ENCODE measurements at regions not wholly inside any gene's neighbourhood (a gene's known extent, or its start where the extent isn't known, plus 50 kb on each side); places are given as distances from the start of the nearest gene placed in this dataset.

DNA sequence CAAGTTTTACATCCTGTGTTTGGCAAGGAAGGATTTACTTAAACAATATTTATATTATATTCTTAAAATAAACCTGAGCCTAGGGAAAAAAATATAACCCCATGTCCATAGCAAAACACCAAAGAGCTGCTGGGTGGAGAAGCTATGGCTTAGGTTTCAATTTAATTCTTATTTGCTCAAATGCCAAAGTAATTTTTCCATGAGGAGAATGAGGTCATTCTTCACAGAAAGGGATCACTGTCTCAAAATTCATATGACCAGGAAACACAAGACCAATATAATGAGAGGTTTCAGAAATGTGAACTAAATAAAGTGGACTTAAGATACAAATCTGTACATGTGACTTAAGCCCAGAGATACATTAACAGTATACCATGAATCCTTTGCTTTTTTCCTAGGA, 195.0 kb downstream of the PHLDA1 start:
- no peak for DNase-seq (ENCODE audit: low read depth)

- DNase-seq (ENCODE audit: low read depth) = no peak
These were observed 197.0 kb downstream of the PHLDA1 start for GRCh38 chr12:75834591-75834990.

DNA sequence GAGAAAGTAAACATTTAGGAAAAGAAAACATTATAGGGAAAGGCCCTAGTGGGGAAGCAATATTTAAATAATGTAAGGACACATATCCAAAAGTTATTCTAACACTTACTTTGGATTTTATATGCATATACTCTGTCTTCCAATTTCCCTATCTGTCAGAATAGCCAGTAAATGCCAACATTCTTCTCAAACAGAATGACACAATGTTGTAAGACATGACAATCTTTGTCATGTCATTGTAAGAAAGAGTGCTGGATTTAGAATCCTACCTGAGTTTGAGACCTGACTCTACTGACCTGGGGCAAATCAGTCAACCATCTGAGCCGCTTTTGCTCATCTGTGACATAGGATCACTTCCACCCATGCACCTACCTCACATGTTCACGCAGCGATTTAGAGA, 198.3 kb downstream of the PHLDA1 start:
- no peak for DNase-seq (ENCODE audit: low read depth)

DNA sequence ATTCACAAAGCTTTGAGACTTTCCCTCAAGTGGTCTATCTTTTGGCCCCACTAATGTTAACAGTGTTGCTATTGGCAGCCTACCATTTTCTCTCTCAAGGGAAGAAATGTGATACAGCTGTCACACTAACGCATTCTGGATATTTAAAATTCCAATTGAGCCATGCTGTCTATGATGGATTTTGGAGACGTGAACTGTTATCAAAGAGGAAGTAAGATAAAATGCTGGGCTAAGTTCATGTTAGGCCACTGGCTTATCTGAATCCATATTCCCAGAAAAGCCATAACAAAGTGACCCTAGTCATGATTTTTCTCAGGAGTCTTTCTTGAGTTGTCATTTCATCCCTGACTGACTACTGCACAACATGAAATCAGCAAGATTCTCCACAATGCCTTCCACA, 200.2 kb downstream of the PHLDA1 start:
- no peak for DNase-seq (ENCODE audit: low read depth)

GRCh38 chr12:75827061-75827460, 204.5 kb downstream of the PHLDA1 start:
- no peak for DNase-seq (ENCODE audit: low read depth)

GRCh38 chr12:75825686-75826085, 205.9 kb downstream of the PHLDA1 start:
- no peak for DNase-seq (ENCODE audit: low read depth)

DNA sequence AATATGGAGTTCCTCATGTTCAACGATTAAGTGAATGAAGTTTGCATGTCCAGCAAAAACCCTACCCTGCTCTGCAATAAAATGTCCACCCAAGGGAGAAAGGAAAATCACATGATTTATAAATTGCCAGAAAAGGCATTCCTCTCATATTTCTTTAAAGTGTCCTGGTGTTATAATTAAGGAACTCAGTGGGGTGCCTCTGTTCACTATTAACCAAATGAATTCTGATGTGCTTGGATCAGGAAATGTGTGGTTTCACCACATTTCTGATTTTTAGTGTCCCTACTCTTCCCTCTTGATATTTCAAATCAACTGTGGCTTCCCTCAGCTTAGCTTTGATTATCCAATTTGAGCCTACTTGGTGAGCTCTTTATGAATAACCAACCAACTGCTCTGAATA, 208.1 kb downstream of the PHLDA1 start:
- DNase-seq (ENCODE audit: low read depth) = no peak

DNA sequence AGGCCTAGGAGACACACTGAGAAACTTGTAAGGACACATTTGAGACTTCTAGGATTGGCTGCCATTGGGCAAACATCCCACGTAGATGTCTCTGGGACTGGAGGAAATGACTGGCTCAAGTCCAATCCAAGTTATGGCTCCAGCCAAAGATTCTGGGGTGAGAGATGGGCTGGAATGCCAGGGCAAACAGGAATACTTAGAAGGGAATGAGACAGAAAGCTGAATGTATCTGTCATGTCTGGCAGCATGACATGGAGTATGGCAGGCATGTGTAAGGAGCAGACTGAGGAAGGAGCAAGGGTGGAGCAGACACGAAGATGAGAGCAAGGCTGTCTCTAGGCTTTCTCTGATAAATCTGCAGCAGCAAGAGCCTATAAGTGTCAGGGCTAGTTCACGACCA, 209.2 kb downstream of the PHLDA1 start:
- DNase-seq (ENCODE audit: low read depth) = no peak

GRCh38 chr12:75820848-75821578, 210.6 kb downstream of the PHLDA1 start:
- no peak for DNase-seq (ENCODE audit: low read depth)

DNA sequence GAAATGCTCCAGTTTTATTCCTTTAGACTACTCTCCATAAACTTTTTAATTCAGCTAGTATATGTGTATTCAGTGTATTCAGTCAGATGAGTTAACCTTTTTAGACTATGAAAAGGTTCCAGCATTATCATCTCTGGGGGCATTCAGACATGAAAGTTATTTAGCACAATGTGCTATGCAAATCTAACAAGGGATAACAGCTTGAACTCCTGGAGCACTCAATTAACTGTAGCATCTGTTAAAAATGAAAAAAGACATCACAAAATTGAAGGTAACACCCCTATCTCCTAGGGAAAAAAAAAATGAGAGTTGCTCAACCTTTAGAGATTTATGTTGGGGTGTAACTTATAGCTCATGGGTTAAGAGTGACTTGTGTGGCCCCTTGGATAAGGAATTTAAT, 211.5 kb downstream of the PHLDA1 start:
- no peak for DNase-seq (ENCODE audit: low read depth)

DNA sequence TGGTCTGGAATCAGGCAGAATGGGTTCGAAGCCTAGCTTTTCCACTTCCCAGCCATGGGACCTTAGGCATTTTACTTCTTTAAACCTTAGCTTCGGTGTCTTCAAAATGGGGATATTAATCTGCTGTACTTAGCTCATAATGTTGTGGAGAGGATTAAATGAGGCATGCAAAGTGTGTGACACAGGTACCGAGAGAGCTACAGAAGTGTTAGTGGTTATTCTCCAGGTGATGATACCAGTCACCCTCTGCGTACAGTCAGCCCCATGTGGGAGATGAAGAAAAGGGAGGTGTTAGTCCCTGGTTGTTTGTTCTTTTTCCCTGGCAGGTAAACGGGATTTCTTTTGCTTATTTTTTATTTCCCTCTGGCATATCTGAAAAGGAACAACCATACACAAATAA, 212.1 kb downstream of the PHLDA1 start:
- DNase-seq (ENCODE audit: low read depth) = no peak

GRCh38 chr12:75818863-75819262, 212.7 kb downstream of the PHLDA1 start:
- DNase-seq (ENCODE audit: low read depth) = no peak

DNA sequence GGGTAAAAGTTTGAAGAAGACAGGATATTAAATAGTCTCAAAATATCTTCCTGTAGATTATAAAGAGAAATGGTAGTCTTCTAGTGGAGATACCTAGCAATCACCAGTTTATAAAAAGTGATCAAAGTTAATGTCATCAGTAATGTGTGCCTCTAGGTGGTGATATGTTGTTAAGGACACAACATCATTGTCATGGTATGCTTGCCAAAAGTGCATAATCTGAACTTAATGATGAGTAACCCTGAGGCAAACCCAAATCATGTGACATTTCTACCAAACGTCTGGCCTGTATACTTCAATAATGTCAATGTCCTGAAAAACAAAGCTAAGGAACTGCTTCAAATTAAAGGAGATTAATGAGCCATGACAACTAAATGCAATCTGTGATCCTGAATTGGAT, 214.7 kb downstream of the PHLDA1 start:
- no peak for DNase-seq (ENCODE audit: low read depth)

DNA sequence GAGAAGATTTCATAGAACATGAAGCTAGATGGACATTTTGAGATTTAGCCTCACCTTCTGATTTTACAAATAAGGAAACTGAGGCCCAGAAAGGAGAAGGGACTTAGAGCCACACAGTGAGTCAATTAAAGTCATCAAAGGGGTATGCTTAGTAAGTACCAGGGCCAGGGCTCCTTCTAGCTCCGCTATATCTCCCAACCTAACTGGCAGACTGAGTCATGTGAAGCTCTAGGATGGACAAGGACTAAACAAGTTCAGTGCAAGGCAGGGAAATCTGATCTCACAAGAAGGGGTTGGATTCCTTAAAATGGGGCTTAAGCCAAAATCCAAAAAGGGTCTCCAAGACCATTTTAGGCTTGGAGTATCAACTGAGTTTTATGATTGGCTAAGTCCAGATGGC, 215.8 kb downstream of the PHLDA1 start:
- DNase-seq (ENCODE audit: low read depth) = no peak

DNA sequence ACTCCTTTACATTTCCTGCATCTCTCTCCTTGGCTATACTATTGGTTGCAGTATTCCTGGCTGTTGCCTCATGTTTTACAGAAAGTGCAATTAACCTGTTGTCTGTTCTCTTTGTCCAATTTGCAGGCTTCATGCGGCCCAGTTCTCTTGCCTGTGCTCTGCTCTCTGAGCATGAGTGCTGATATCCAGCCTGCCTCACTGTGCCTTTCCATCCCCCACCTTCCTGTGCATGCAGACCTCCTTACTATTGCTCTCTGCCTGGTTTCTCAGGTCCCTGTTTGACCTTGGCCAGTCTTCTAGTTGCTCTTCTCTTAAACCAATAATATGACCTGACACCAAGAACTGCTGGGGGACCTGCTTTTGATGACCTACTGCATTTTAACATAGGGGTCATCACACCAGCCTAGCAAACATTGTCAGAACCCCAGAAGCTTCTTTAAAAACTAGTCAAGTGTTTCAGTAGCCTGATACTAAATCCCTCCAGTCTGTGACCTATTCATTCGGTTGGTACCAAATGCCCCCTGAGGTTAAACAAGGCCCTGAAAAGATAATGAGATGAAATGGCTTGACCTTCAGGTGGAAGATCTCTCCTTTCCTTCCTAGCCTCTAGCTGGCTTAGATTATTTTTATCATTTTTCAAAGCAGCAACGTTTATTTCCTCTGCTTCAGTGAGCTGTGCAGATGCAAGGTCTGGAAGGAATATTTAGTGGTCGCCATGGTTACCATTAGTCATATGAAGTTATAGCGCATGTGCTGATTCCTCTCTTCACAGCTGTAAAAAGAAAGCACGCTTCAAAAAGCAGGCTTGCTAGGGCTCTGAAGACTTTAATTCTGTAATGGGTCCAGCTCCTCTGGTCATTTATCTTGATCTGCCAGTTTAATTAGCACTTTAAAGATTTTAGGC, 216.5 kb downstream of the PHLDA1 start:
- no peak for DNase-seq (ENCODE audit: low read depth)

GRCh38 chr12:75813072-75813471, 218.5 kb downstream of the PHLDA1 start:
- no peak for DNase-seq (ENCODE audit: low read depth)

GRCh38 chr12:75812271-75813018, 219.1 kb downstream of the PHLDA1 start:
- DNase-seq (ENCODE audit: low read depth) = no peak

- no peak for DNase-seq (ENCODE audit: low read depth)
These were observed 221.8 kb downstream of the PHLDA1 start for GRCh38 chr12:75809746-75810145.

- no peak for DNase-seq (ENCODE audit: low read depth)
These were observed 224.1 kb downstream of the PHLDA1 start for GRCh38 chr12:75807494-75807893.

- DNase-seq (ENCODE audit: low read depth) = no peak
These were observed 225.7 kb downstream of the PHLDA1 start for GRCh38 chr12:75805905-75806304.

GRCh38 chr12:75805320-75805719, 226.3 kb downstream of the PHLDA1 start:
- DNase-seq (ENCODE audit: low read depth) = no peak

DNA sequence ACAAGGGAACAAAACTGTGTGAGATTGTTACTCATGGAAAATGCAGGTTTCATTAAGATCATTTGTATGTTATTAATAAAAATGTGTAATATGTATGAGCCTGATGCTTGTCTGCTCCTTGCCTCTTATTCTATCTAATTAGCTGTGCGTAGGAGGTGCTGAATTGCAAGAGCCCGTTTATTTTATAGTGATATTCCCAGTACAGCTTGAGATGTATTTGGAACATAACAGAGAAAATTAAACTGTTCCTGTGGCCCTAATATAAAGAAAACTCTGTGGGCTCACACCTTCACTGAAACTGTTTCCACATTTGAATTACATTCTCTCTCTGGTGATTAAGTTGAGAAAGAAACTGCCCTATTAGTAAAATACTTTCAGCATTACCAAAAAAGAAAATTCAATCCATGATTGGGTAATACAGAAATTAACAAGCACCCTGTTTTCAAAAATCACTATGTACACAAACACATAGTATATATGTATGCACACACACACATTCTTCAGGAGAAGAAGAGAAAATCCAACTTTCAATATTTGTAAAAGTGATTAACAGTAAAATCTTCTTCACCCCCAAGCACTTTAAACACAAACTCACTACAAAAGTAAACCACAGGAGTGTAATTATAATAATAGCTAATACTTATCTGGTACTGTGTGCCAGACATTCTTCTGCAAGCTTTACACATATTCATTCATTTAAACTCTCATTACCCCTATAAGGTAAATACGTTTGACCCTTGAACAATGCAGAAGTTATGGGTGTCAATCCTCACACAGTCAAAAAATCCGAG, 233.2 kb downstream of the PHLDA1 start:
- no peak for DNase-seq (ENCODE audit: low read depth)

All from stimulated activated CD4-positive, alpha-beta T cell treated with anti-CD3 and anti-CD28 coated beads, Interleukin-2, amount 100 ng/mL, for 4 hours (primary cell).